Vagina (tissue), 2 donors: ENCODE measurements at regions not wholly inside any gene's neighbourhood (a gene's known extent, or its start where the extent isn't known, plus 50 kb on each side); places are given as distances from the start of the nearest gene placed in this dataset.

Experiments
- DNase-seq, 2 donors: peaks; one replicate each; pipeline ENCODE4 v3.0.0-alpha.2; 2017; ENCODE audit errors: extremely low spot score in 2 of 2
- H3K27ac ChIP-seq: fragments of 200-600 bp; sonication (generic); one replicate; pipeline ENCODE4 v1.5.1; 2019
- H3K27me3 ChIP-seq: fragments of 200-600 bp; sonication (generic); one replicate; pipeline ENCODE4 v1.5.1; 2019
- H3K36me3 ChIP-seq, 2 donors: fragments of 200-600 bp; sonication (generic); one replicate each; pipeline ENCODE4 v1.5.1; 2017 to 2019
- H3K4me1 ChIP-seq: fragments of 200-600 bp; sonication (generic); one replicate; pipeline ENCODE4 v1.5.1; 2019
- H3K4me3 ChIP-seq, 2 donors: fragments of 200-600 bp; sonication (generic); 1 replicate in 1 of 2; 2 replicates in 1 of 2; pipeline ENCODE4 v1.5.1; 2016 to 2019
- H3K9me3 ChIP-seq: fragments of 200-600 bp; sonication (generic); one replicate; pipeline ENCODE4 v1.5.1; 2019
- POLR2A ChIP-seq, 2 donors: fragments of 450-650 bp; IDR thresholded peaks; one replicate each; pipeline ENCODE4 v1.6.1; 2017; ENCODE audit warnings: antibody characterized with exemption in 2 of 2, mild to moderate bottlenecking in 2 of 2, moderate library complexity in 2 of 2
- POLR2AphosphoS5 ChIP-seq, 2 donors: sonication (generic); formaldehyde crosslinking; IDR thresholded peaks; one replicate each; pipeline ENCODE4 v1.9.0; 2017; ENCODE audit warnings: antibody characterized with exemption in 2 of 2, mild to moderate bottlenecking in 2 of 2, low read depth in 1 of 2; ENCODE audit not compliant: insufficient read depth in 1 of 2
- intact Hi-C: fragments of 100-400 bp; cut with DNase I; formaldehyde crosslinking; loops from one replicate; pipeline ENCODE4 v1.15.1; 2023
- TF ChIP-seq, protein P1 (sequence below), 3 experiments: fragments of 450-650 bp in 2 of 3; fragments of 200-600 bp in 1 of 3; sonication (generic) in 1 of 3; IDR thresholded peaks; one replicate each; pipeline ENCODE4 v1.5.1; 2017 to 2019; ENCODE audit warnings: antibody characterized with exemption in 3 of 3, mild to moderate bottlenecking in 2 of 3, moderate library complexity in 2 of 3

GRCh38 chr3:45312836-45313493 lies 75.4 kb upstream of the LARS2 start:
- H3K4me1 ChIP-seq, result no peaks in the 10 kb centered on the region
- H3K27ac ChIP-seq, result no peak overlapping the region
- intact Hi-C loops, result no loop called here
- H3K4me3 ChIP-seq, result no peak overlapping the region
- H3K27me3 ChIP-seq, result no peaks in the 10 kb centered on the region
- no peaks in the 10 kb centered on the region for H3K9me3 ChIP-seq
- H3K36me3 ChIP-seq, result no peaks in the 10 kb centered on the region
- TF ChIP-seq POLR2A (IDR thresholded peaks at IDR 0.05), result no peak
- TF ChIP-seq POLR2AphosphoS5 (IDR thresholded peaks at IDR 0.05; ENCODE audit: insufficient read depth in 1 of 2, low read depth in 1 of 2), result no peak
- TF ChIP-seq, protein P1, sequence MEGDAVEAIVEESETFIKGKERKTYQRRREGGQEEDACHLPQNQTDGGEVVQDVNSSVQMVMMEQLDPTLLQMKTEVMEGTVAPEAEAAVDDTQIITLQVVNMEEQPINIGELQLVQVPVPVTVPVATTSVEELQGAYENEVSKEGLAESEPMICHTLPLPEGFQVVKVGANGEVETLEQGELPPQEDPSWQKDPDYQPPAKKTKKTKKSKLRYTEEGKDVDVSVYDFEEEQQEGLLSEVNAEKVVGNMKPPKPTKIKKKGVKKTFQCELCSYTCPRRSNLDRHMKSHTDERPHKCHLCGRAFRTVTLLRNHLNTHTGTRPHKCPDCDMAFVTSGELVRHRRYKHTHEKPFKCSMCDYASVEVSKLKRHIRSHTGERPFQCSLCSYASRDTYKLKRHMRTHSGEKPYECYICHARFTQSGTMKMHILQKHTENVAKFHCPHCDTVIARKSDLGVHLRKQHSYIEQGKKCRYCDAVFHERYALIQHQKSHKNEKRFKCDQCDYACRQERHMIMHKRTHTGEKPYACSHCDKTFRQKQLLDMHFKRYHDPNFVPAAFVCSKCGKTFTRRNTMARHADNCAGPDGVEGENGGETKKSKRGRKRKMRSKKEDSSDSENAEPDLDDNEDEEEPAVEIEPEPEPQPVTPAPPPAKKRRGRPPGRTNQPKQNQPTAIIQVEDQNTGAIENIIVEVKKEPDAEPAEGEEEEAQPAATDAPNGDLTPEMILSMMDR (IDR thresholded peaks at IDR 0.05), result no peak
- DNase-seq, result peak; percentile 40 to 56

GRCh38 chr3:45313743-45314403 lies 74.5 kb upstream of the LARS2 start:
- H3K4me1 ChIP-seq, result no peaks in the 10 kb centered on the region
- H3K9me3 ChIP-seq, result no peaks in the 10 kb centered on the region
- no peaks in the 10 kb centered on the region for H3K36me3 ChIP-seq
- no peak overlapping the region for H3K27ac ChIP-seq
- DNase-seq, result peak; percentile 46 to 77
- intact Hi-C loops, result no loop called here
- TF ChIP-seq, protein P1 (IDR thresholded peaks at IDR 0.05), result no peak
- no peak for TF ChIP-seq POLR2AphosphoS5 (IDR thresholded peaks at IDR 0.05; ENCODE audit: insufficient read depth in 1 of 2, low read depth in 1 of 2)
- TF ChIP-seq POLR2A (IDR thresholded peaks at IDR 0.05), result no peak
- no peak overlapping the region for H3K4me3 ChIP-seq
- H3K27me3 ChIP-seq, result no peaks in the 10 kb centered on the region

DNA sequence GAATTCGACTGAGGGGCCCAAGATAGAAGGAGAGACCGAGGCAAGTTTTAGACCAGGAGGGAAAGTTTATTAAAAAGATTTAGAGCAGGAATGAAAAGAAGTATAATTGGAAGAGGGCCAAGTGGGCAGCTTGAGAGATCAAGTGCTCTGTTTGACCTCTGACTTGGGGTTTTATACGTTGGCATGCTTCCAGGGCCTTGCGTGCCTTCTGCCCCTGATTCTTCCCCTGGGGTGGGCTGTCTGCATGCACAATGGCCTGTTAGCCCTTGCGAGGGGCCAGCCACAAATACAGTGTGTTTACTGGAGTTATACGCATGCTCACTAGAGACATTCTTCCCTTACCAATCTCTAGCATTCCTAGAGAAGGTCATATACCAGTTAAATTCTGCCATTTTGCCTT lies 70.7 kb upstream of the LARS2 start:
- Histone ChIP-seq H3K27ac (no peak overlapping the region), H3K4me1 (no peaks in the 10 kb centered on the region), H3K36me3 (no peaks in the 10 kb centered on the region), H3K27me3 (no peaks in the 10 kb centered on the region), H3K9me3 (no peaks in the 10 kb centered on the region), H3K4me3 (no peak overlapping the region)
- no peak for TF ChIP-seq POLR2A (IDR thresholded peaks at IDR 0.05)
- TF ChIP-seq, protein P1 (IDR thresholded peaks at IDR 0.05), result no peak
- TF ChIP-seq POLR2AphosphoS5 (IDR thresholded peaks at IDR 0.05; ENCODE audit: insufficient read depth in 1 of 2, low read depth in 1 of 2), result no peak
- intact Hi-C loops, result no loop called here
- DNase-seq, result peak; percentile 16 to 19

DNA sequence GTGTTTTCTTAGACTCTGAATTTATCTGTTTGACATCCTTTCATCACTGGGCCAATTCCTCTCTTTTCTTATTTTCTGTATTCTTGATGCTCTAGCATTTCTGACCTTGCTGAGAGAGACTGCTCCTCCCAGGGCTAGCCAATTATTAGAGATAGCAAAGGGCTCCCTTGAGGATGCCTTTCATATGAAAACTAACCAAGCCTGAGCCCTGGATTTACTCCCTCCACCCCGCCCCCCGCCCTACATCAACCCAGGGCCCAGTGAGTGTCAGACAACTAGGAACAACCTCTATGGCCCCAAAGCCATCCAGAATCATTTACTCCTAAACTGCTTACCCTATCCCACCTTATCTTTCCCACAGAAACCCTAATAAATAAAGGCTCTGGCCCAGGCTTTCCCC lies 69.7 kb upstream of the LARS2 start:
- DNase-seq, result peak in 1 of 2 donors; percentile 16
- no peaks in the 10 kb centered on the region for H3K36me3 ChIP-seq
- H3K4me3 ChIP-seq, result no peak overlapping the region
- no peak overlapping the region for H3K27ac ChIP-seq
- H3K9me3 ChIP-seq, result no peaks in the 10 kb centered on the region
- intact Hi-C loops, result no loop called here
- H3K4me1 ChIP-seq, result no peaks in the 10 kb centered on the region
- TF ChIP-seq POLR2A (IDR thresholded peaks at IDR 0.05) (no peak), POLR2AphosphoS5 (IDR thresholded peaks at IDR 0.05; ENCODE audit: insufficient read depth in 1 of 2, low read depth in 1 of 2) (no peak)
- TF ChIP-seq, protein P1 (IDR thresholded peaks at IDR 0.05), result no peak
- no peaks in the 10 kb centered on the region for H3K27me3 ChIP-seq
